ENCODE measurements at regions not wholly inside any gene's neighbourhood (a gene's known extent, or its start where the extent isn't known, plus 50 kb on each side); places are given as distances from the start of the nearest gene placed in this dataset.

GRCh38 chr10:44132361-44133289 lies 252.3 kb downstream of the CXCL12 start:
- no peak for DNase-seq
- ATAC-seq (ENCODE audit: low FRiP score in 2 of 2): peak in 1 of 2 donors; percentile 90
- WGBS, 2 donors: 84 to 86% methylated on average over 11 of the region's 11 CpGs

GRCh38 chr10:44126291-44126717 lies 258.6 kb downstream of the CXCL12 start:
- H3K9me3 ChIP-seq: no peaks in the 10 kb centered on the region
- H3K27ac ChIP-seq: no peak overlapping the region
- DNase-seq: no peak
- H3K4me1 ChIP-seq: no peaks in the 10 kb centered on the region
- no peak overlapping the region for H3K4me3 ChIP-seq
- H3K27me3 ChIP-seq: no peaks in the 10 kb centered on the region
- WGBS, 2 donors: 82 to 88% methylated on average over 5 of the region's 5 CpGs
- no peaks in the 10 kb centered on the region for H3K36me3 ChIP-seq
- peak in 1 of 2 donors; percentile 63 for ATAC-seq (ENCODE audit: low FRiP score in 2 of 2)
- TF ChIP-seq CTCF (IDR thresholded peaks at IDR 0.05) (no peak), POLR2A (IDR thresholded peaks at IDR 0.05) (no peak), POLR2AphosphoS5 (IDR thresholded peaks at IDR 0.05) (no peak), EP300 (IDR thresholded peaks at IDR 0.05) (no peak)

More at GRCh38 chr10:44132361-44133289, 252.3 kb downstream of the CXCL12 start:
- H3K27me3 ChIP-seq: no peaks in the 10 kb centered on the region
- no peaks in the 10 kb centered on the region for H3K4me1 ChIP-seq
- H3K36me3 ChIP-seq: no peaks in the 10 kb centered on the region
- H3K27ac ChIP-seq: no peak overlapping the region
- H3K9me3 ChIP-seq: no peaks in the 10 kb centered on the region
- TF ChIP-seq POLR2A (IDR thresholded peaks at IDR 0.05) (no peak), POLR2AphosphoS5 (IDR thresholded peaks at IDR 0.05) (no peak)
- no peak overlapping the region for H3K4me3 ChIP-seq

GRCh38 chr10:44125879-44126278 lies 259.0 kb downstream of the CXCL12 start:
- no peaks in the 10 kb centered on the region for H3K9me3 ChIP-seq
- no peak for TF ChIP-seq POLR2AphosphoS5 (IDR thresholded peaks at IDR 0.05)
- no peak for TF ChIP-seq CTCF (IDR thresholded peaks at IDR 0.05)
- no peak for TF ChIP-seq POLR2A (IDR thresholded peaks at IDR 0.05)
- no peak for TF ChIP-seq EP300 (IDR thresholded peaks at IDR 0.05)
- no peaks in the 10 kb centered on the region for H3K36me3 ChIP-seq
- H3K4me3 ChIP-seq: no peak overlapping the region
- H3K27ac ChIP-seq: no peak overlapping the region
- H3K27me3 ChIP-seq: no peaks in the 10 kb centered on the region
- H3K4me1 ChIP-seq: no peaks in the 10 kb centered on the region
- WGBS, 2 donors: 95 to 100% methylated on average over 1 of the region's 1 CpG
- no peak for DNase-seq
- ATAC-seq (ENCODE audit: low FRiP score in 2 of 2): peak in 1 of 2 donors; percentile 71

- no peak for DNase-seq
- Histone ChIP-seq H3K9me3 (no peaks in the 10 kb centered on the region), H3K36me3 (no peaks in the 10 kb centered on the region), H3K27me3 (no peaks in the 10 kb centered on the region), H3K27ac (no peak overlapping the region), H3K4me1 (no peaks in the 10 kb centered on the region), H3K4me3 (no peak overlapping the region)
- 96% methylated on average over 3 of the region's 3 CpGs for WGBS, 2 donors
- TF ChIP-seq EP300 (IDR thresholded peaks at IDR 0.05) (no peak), CTCF (IDR thresholded peaks at IDR 0.05) (no peak), POLR2AphosphoS5 (IDR thresholded peaks at IDR 0.05) (no peak), POLR2A (IDR thresholded peaks at IDR 0.05) (no peak)
- ATAC-seq (ENCODE audit: low FRiP score in 2 of 2): no peak
These were observed 266.4 kb downstream of the CXCL12 start for GRCh38 chr10:44118500-44118899.

GRCh38 chr10:44116474-44116873 lies 268.4 kb downstream of the CXCL12 start:
- WGBS, 2 donors: 82% methylated on average over 7 of the region's 7 CpGs
- Histone ChIP-seq H3K9me3 (no peaks in the 10 kb centered on the region), H3K36me3 (no peaks in the 10 kb centered on the region), H3K4me3 (no peak overlapping the region), H3K27ac (no peak overlapping the region), H3K4me1 (no peaks in the 10 kb centered on the region), H3K27me3 (no peaks in the 10 kb centered on the region)
- DNase-seq: no peak
- ATAC-seq (ENCODE audit: low FRiP score in 2 of 2): no peak
- TF ChIP-seq POLR2A (IDR thresholded peaks at IDR 0.05) (no peak), POLR2AphosphoS5 (IDR thresholded peaks at IDR 0.05) (no peak), CTCF (IDR thresholded peaks at IDR 0.05) (no peak), EP300 (IDR thresholded peaks at IDR 0.05) (no peak)
